ENCODE measurements at regions not wholly inside any gene's neighbourhood (a gene's known extent, or its start where the extent isn't known, plus 50 kb on each side); places are given as distances from the start of the nearest gene placed in this dataset.

- no peak for TF ChIP-seq ZNF391 (tag by site-specific recombination; IDR thresholded peaks at IDR 0.05; ENCODE audit: borderline replicate concordance, low read depth)
- TF ChIP-seq ZNF626 (tag by site-specific recombination; IDR thresholded peaks at IDR 0.05) = no peak
- TF ChIP-seq KLF7 (tag by site-specific recombination; IDR thresholded peaks at IDR 0.05; ENCODE audit: borderline replicate concordance) = no peak
- TF ChIP-seq GLI2 (tag by site-specific recombination; IDR thresholded peaks at IDR 0.05; ENCODE audit: borderline replicate concordance, low read depth) = no peak
- TF ChIP-seq PRDM2 (tag by site-specific recombination; IDR thresholded peaks at IDR 0.05; ENCODE audit: borderline replicate concordance) = no peak
- TF ChIP-seq ZNF280C (tag by site-specific recombination; IDR thresholded peaks at IDR 0.05) = no peak
- TF ChIP-seq ZNF2 (tag by site-specific recombination; IDR thresholded peaks at IDR 0.05) = no peak
Measured at GRCh38 chr11:104408630-104409029, 244.7 kb upstream of the PDGFD start (continued).

GRCh38 chr11:104405277-104405676 lies 241.3 kb upstream of the PDGFD start:
- no peaks in the 10 kb centered on the region for H3K36me3 ChIP-seq (ENCODE audit: control insufficient read depth in 2 of 2, insufficient read depth in 1 of 2, low read length in 2 of 2)
- TF ChIP-seq ZNF19 (tag by site-specific recombination; IDR thresholded peaks at IDR 0.05; ENCODE audit: low read depth) (no peak), ZNF174 (tag by site-specific recombination; IDR thresholded peaks at IDR 0.05) (no peak), ZNF354C (tag by site-specific recombination; IDR thresholded peaks at IDR 0.05; ENCODE audit: borderline replicate concordance, low read depth) (no peak), EGR2 (tag by site-specific recombination; IDR thresholded peaks at IDR 0.05; ENCODE audit: low read depth) (no peak), ZNF776 (tag by site-specific recombination; IDR thresholded peaks at IDR 0.05; ENCODE audit: borderline replicate concordance) (no peak), ZNF626 (tag by site-specific recombination; IDR thresholded peaks at IDR 0.05) (no peak), ZNF214 (tag by site-specific recombination; IDR thresholded peaks at IDR 0.05; ENCODE audit: borderline replicate concordance) (no peak), ZNF692 (tag by site-specific recombination; IDR thresholded peaks at IDR 0.05) (no peak), ZFP69B (tag by site-specific recombination; IDR thresholded peaks at IDR 0.05) (no peak), ZBTB17 (tag by site-specific recombination; IDR thresholded peaks at IDR 0.05) (no peak), ZNF529 (tag by site-specific recombination; IDR thresholded peaks at IDR 0.05; ENCODE audit: insufficient replicate concordance) (no peak), ZSCAN18 (tag by site-specific recombination; IDR thresholded peaks at IDR 0.05) (no peak)
- CTCF ChIA-PET = no interaction called here

More at GRCh38 chr11:104405277-104405676, 241.3 kb upstream of the PDGFD start:
- H3K4me1 ChIP-seq (ENCODE audit: control insufficient read depth, insufficient read depth, low read length) = no peaks in the 10 kb centered on the region
- no peaks in the 10 kb centered on the region for H3K9me3 ChIP-seq (ENCODE audit: control insufficient read depth, insufficient read depth, low read depth, low read length)
- H3K27ac ChIP-seq (ENCODE audit: extremely low read depth, low read depth, low read length) = no peak overlapping the region
- POLR2A ChIA-PET = no interaction called here
- no peak overlapping the region for H3K4me3 ChIP-seq (ENCODE audit: low read depth, low read length)

All from HEK293 (cell line).